ENCODE measurements at regions not wholly inside any gene's neighbourhood (a gene's known extent, or its start where the extent isn't known, plus 50 kb on each side); places are given as distances from the start of the nearest gene placed in this dataset.
"Not testable (repeated sequence)": the region's sequence is repeated elsewhere in the genome, so short reads cannot be mapped to it uniquely, and the experiment has no call there.

DNA sequence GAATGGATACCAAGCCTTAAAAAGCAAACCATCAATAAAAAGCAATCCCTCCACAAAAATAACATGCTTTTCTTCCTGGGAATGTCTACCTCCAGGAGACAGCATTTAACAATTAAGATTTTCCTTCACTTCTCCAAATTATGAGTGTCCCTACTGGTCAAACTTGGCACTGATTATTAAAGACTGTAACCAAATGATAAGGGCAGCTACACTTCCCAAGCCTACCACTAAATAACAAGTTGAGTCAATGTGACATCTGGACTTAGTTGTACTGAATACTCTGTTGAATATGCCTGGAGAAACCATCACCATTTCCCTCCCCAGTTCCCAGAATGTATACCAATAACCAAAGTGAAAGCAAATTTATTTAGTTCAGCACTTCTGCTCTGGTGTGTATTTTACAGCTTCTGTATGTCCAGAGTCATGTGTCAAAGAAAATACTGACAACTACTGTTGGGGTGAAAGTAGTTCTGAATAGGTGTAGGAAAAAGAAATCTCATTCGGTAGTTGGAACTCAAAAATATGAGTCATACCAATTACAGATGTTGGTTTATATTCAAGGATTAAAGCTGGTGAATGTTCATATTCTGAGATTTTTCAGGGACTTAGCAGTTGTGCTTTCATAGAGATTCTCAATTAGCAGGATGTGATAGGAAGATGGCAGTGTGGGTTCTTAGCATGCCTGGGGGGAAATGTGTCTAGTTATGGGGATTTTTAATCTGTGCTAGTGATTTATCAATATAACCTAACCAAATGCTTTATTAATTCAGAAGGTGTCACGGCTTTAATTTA lies 1291.6 kb upstream of the GYPC start:
- no peak for DNase-seq (ENCODE audit: low spot score)

DNA sequence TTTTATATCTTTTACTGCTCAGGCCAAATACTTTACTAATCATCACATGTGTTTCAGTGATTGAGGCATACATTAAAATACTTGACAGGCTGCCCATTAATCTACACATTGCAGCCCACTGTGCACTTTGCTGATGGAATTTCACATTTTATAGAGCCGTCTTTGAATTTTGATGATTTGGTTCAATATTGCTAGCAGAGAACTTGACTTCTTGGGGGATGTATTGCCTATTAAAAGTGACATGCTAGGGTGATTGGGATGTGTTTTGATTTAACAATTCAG lies 1291.0 kb upstream of the GYPC start:
- DNase-seq (ENCODE audit: low spot score) = no peak

DNA sequence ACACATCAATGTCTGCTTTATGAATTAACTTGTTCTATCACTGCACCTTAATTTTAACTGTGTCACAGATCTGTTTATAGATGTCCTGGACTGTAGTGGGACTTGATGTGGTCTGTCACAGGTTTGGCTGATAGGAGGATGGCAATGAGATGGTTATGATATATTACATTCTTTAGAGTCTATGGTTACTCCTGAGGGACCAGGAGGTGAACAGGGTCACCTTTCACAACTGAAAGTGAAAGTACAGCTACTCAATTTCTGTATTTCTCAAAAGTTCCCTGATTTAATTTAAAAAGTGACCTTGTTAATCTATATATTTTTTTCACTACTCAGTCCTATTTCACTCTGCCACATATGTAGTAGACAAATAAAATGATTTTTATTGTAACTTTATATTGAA lies 1284.1 kb upstream of the GYPC start:
- DNase-seq (ENCODE audit: low spot score) = no peak

DNA sequence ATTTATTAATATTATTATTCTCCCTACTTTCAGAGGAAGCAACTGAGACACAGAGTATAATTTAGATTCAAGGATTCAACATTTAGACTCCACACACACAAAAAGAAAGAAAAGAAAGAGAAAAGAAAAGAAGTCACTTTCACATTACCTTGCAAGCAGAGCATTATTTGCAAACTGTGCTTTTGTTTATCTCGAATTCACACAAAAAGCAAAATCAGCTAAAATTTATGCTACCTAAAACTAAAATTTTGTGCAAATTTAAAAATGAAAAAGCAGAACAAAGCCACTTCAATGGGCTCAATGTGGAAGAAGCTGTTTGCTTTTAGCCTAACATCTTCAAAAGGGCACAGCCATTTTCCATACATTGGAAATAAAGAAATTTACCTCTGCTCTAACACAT lies 1282.7 kb upstream of the GYPC start:
- no peak for DNase-seq (ENCODE audit: low spot score)

DNA sequence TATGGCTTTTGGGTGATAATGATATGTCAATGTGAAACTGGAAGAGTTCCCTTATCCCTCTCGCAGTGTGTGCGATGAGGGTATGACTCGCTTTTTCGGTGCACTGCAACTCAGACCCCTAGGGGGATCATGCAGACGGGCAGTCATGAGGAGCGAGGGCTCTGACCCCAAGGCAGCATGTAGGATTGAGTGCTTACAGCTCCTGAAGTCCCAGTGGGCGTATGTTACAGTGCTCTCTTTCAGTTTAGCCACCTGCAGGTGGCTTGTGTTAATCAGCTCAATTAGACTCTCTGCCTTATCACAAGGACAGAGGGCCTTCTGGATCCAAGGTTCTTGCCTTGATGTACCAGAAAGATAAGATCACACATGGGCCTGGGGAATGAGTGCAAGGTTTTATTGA lies 1269.9 kb upstream of the GYPC start:
- no peak for DNase-seq (ENCODE audit: low spot score)

DNA sequence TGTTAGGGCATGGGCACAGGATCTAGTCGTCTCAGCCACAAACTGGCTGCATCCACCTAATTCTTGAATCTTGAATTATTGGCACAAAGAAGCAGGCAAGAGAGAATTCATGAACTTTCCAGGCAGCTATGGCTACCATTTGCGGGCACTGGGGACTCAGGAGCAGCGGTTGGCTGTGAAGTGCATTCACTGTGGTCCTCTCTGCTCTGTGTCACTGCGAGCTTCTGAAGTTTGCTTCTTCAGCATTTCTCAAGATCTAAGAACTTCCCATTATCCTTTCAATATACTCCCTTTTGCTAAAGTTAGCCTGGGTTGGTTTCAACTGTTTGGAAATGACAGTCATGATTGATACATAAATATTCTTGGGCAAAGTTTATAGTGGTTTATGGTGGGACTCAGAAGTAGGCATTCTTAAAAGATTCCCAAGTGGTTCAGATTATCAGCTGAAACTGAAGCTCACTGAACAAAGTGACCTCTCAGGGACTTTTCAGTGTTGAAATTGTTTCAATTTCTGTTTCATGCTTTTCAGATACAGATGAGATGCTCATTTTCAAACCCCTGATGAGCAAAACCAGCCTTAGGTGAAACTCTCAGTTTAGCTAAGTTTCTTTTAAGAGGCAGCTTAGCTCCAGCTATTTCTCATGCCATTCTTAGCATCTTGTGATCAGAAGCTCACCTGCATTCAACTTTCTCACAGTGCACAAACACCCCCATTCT lies 1258.3 kb upstream of the GYPC start:
- no peak for DNase-seq (ENCODE audit: low spot score)

DNA sequence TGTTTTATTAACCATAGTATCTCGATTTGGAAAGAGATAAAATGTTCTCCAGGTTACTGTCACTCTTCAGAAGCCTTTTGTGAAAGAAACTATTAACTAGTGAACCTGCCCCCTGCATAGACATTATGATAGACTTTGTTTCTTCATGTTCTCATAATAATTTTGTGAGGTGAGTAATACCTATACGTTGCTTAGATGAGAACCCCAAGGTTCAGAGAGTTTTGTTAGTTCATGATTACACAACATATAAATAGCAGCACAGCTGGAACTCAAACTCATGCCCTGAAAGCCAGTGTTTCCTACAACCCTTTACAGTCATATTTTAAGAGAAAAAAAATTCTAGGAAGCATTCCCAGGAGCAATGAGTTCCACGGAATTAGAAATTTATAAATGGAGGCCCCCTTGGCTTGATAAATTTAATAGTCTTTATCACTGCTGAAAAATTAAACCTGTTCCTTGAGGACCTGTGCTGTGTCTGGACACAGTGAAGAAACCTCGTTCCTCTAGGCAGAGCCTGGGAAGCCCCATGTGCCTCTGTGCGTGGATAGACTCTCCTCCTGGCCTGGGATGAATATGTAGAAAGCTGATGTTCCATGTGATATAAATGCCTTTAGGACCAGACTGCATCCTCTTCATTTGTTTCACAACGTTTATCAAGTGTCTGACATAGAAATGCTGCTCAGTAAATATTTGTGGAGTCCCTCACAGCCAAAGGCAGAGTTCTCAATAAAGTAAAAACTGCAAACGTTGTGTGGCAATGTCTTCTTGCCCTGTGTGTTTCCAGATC lies 1257.0 kb upstream of the GYPC start:
- no peak for DNase-seq (ENCODE audit: low spot score)

DNA sequence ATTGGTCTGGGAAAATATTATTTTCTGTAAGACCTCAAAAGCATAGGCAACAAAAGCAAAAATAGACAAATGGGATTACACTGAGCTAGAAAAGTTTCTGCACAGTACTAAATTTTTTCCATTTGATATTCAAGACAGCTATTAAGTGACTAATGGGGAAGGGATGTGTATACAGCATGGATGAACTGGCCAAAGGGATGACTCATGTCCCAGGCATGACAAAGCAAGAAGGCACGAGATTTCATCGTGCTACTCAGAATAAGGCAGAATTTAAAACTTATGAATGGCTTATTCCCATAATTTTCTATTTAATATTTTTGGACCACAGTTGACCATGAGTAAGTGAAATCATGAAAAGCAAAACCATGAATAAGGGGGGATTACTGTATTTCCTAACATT lies 1250.1 kb upstream of the GYPC start:
- DNase-seq (ENCODE audit: low spot score) = peak; percentile 90

DNA sequence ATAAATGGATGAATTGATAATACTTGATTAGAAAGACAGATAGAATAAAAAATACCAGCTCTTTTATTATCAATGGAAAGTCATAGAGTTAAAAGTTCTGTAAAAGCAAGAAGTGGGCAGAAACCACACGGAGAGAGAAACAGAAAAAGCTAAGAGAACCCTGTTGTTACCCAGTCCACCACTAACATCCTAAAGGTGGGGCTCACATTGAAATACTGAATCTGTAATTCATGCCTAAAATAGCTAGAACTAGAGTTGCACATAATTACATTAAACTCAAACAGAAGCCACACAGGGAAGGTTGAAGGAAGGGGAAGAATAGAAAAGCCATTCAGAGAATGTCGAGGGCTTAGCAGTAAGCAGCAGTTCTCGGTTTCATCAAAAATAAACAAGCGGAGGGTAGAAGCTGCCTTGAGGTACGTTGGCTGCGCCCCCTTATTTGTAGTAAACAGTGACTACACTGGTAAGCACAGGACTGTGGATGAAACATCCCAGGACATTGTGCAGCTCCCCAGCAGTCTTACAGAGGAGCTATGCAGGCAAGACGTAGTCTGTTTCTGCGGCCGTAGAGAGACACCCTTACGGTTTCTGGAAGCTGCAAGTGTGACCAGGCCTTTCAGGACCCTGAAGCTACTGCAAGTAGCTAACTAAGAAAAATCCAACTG lies 1247.0 kb upstream of the GYPC start:
- DNase-seq (ENCODE audit: low spot score) = no peak

DNA sequence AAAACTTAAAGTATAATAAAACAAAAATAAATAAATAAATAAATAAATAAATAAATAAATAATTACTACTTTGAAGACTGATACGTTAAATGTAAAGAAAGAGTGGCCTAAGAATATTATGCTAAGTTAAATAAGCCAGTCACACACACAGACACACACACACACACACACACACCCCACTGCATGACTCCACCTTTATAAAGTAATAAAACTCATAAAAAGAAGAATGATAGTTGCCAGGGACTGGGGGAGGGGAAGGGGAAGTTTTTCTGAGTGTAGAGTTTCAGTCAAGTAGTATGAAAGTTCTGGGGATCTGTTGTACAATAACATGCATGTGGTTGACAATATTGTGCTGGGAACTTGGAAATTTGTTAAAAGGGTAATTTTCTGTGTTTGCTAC lies 1237.5 kb upstream of the GYPC start:
- no peak for DNase-seq (ENCODE audit: low spot score)

DNA sequence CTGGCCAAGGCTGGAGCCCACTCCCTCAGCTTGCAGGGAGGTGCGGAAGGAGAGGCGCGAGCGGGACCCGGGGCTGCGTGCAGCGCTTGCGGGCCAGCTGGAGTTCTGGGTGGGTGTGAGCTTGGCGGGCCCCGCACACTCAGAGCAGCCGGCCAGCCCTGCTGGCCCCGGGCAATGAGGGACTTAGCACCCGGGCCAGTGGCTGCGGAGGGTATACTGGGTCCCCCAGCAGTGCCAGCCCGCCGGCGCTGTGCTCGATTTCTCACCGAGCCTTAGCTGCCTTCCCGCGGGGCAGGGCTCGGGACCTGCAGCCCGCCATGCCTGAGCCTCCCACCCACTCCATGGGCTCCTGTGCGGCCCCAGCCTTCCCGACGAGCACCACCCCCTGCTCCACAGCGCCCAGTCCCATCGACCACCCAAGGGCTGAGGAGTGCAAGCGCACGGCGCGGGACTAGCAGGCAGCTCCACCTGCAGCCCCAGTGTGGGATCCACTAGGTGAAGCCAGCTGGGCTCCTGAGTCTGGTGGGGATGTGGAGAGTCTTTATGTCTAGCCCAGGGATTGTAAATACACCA lies 1233.7 kb upstream of the GYPC start:
- DNase-seq (ENCODE audit: low spot score) = not testable (repeated sequence)

DNA sequence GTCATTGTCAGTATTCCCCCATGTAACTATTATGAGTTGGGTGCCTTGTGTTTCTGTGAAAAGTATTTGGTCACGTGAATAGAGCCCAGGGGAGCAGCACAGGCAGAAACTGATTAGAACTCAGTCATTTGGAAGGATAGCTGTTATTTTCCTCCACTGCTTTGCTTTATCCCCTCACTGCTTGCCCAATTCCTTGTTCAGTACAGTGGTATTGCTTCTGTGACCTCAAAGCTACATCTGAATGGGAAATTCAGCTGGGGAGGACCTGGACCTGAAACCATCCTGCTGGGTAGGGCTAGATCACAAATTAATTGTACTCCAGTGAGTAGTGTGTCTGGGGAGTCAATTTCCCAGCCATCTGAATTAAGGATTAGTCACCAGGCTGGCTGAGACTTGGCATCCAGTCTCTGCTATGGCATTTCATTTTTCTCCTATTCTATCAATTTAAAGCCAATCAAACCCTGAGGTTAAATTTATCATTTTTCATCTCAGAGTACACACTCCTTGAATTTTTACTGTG lies 1231.6 kb upstream of the GYPC start:
- no peak for DNase-seq (ENCODE audit: low spot score)

DNA sequence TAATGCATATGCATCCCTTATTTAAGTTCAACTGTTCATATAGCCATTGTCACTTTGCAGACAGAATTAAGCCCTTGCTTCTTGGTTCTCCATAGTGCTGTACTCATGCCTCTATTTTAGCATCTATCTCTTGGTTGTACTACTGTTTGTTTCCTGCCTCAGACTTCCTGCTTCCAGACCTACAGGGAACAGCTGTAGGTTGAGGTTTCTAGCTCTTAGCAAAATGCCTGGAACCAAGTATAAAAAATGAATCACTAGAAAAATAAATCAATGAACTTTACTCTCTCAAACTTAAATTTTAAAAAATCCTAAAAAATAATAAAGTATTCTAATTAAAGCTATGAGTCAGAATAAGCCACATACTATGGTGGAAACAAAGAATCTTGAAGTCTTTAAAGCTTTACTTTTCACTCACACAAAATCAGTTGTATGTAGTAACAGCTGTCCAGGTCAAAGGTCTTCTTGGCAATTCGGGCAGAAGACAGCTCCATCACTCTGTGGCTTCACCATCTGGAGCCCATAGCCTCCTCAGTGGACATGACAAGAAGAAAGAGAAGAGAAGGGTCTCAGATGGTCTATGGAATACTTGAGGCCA lies 1228.1 kb upstream of the GYPC start:
- DNase-seq (ENCODE audit: low spot score) = no peak

DNA sequence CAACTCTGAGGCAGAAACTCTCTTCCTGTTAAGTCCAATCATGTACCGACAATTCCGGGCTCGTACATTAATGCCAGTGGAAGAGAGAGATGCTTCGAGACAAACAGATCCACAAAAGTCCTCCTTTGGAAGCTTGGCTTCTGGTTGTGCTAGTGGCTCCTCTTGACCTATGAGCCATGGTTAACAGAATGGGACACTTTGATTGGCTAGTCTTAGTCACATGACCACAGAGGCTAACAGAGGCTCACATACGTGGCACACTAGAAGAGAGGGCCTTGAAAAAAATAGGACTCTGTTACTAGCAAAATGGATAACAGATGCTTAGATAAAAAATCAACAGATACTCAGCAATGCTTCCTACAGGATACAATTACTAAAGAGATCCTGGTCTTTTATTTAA lies 1211.9 kb upstream of the GYPC start:
- DNase-seq (ENCODE audit: low spot score) = no peak

DNA sequence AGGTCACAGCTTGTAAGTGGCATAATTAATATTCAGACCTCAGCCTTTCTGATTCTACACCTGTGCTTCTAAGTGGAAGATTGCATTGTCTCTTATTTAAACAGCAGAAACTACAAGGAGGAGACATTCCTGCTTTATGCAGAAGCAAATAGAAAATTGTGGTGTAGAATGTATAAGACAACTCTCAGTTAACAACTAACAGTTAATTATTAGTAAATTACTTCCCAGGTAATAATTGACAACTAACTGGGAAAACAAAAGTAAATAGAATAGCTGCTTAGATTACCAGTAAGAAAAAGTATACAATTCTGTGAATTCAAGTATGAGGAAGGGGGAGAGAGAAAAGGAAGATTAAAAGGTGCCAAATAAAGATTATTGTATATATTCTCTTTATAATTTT lies 1210.5 kb upstream of the GYPC start:
- no peak for DNase-seq (ENCODE audit: low spot score)

DNA sequence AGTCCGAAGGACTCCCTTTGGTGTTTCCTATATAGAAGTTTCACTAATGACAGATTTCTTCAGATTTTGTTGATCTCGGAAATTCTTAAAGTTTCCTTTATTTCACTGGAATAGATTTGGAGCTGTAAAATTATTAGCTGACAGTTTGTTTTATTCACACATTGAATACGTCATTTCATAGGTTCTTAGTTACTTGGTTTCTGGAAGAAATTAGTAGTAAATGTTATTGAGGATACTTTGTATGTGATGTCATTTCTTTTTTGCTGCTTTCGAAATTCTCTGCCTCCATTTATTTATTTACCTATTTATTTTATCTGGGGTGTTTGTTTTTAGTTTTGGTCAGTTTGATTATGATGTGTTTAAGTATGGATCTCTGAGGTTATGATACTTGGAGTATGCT lies 1205.9 kb upstream of the GYPC start:
- DNase-seq (ENCODE audit: low spot score) = no peak

DNA sequence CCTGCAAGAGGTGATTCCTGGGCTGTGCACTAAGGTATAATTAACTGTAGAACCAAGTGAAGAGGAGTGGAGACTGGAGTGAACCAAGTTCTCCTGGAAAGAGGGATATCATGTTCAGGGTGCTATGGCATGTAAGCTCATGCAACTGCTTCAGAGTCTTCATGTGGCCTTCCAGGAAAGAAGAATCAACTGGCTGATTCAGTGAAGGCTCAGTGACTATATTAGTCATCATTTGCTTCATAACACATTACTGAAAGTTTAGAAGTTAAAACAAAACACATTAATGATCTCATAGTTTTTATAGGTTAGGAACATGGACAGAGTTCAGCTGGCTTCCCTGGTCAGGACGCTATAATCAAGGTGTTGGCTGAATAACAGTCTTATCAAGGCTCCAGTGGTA lies 1200.8 kb upstream of the GYPC start:
- peak; percentile 71 for DNase-seq (ENCODE audit: low spot score)

DNA sequence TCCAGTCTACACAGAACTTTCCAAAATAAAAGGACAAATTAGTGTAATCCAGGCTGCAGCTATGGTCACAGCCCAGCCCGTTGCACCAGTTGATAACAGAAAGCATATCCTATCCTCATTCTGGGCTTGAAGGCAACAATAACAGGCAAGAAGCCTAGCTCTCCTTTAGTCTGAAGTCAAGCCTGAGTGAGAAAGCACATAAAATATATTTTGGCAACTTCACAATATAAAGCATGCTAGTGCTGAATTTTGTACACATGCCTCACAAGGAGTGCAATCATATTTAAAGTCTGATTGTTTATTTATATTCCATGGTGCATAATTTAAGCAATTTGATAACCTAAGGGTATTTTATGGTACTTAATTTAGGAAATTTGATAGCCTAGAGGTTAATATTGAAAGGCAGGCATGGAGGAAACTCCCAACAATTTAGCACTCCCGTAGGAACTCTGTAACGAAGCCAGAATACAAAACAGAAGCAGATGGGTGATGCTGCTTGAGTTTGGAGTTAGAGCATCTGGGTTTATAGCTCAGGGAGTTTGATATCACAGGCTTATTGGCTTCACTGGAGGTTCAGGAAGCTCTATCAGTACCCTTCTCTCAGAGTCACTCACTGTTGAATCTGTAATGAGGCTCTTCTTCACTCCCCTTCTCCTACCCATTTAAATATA lies 1199.1 kb upstream of the GYPC start:
- DNase-seq (ENCODE audit: low spot score) = no peak

DNA sequence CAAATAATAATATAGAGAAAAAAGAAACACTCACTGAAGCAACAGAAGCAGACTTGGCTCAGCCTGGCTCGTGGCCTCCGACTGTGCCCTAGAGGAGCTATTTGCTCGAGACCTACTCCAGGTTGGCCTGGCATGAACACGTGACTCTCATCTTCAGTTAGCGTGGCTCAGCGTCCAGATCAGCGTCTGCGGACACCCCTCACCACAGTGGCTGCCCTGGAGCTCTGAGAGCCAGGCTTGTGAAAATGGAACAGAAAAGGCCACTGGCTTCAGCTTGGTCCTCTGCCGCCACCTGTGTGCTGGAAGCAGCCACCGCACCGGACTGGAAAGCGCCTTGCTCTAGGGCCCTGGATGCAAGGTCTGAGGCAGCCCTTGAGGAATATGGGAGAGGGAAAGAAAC lies 1184.0 kb upstream of the GYPC start:
- peak; percentile 44 for DNase-seq (ENCODE audit: low spot score)

DNA sequence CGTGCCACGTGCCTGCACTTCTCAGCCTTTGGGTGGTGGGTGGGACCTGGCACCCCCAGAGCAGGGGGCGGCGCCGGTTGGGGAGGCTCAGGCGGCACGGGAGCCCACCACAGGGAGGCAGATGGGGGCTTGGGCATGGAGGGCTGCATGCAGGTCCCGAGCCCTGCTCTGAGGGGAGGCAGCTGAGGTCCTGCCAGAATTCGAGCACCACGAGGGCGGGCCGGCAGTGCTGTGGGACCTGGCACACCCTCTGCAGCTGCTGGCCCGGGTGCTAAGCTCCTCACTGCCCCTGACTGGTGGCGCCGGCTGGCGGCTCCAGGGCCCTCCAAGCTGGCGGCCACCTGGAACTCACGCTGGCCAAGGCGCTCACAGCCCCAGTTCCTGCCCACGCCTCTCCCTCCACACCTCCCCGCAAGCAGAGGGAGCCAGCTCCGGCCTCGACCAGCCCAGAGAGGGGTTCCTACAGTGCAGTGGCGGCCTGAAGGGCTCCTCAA lies 1176.8 kb upstream of the GYPC start:
- DNase-seq (ENCODE audit: low spot score) = no peak

DNA sequence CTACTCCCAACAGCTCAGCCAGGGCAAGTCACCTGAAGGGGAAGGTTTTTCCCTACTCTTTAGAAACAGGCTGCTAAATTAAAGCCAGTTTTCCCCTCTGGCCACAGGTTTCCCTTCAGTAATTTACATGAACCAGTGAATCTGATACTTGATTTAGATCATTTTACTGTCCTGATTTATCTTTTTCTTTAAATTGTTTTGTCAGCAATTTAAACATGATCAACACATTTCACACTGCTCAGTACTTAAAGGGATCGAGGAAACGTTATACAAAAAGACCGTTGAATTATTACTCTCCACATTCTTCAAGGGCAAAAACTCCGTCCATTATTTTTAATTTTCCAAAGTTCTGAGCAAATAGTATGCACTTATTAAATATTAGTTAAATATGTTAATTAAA lies 1165.7 kb upstream of the GYPC start:
- no peak for DNase-seq (ENCODE audit: low spot score)

All from kidney tubule cell (primary cell).